ENCODE measurements at regions not wholly inside any gene's neighbourhood (a gene's known extent, or its start where the extent isn't known, plus 50 kb on each side); places are given as distances from the start of the nearest gene placed in this dataset.

DNA sequence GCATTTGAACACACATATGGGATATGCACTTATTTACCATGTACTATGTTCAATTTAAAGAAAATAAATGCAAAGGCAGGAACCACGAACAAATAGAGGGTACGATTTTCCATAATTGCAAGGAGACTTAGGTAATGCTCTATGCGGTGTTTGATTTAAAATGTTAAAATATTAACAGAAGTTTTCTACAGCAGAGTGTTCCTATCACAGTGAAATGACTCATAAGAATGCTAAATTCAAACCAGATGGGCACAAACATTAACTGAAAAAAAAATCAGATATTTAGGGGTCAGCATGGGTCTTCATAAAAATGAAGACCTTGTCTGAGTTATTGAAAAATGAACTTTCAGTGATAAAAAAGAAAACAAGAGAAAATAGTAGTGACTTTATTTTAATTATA is 65.4 kb downstream of the LLPH start:
- TF ChIP-seq, protein P1, sequence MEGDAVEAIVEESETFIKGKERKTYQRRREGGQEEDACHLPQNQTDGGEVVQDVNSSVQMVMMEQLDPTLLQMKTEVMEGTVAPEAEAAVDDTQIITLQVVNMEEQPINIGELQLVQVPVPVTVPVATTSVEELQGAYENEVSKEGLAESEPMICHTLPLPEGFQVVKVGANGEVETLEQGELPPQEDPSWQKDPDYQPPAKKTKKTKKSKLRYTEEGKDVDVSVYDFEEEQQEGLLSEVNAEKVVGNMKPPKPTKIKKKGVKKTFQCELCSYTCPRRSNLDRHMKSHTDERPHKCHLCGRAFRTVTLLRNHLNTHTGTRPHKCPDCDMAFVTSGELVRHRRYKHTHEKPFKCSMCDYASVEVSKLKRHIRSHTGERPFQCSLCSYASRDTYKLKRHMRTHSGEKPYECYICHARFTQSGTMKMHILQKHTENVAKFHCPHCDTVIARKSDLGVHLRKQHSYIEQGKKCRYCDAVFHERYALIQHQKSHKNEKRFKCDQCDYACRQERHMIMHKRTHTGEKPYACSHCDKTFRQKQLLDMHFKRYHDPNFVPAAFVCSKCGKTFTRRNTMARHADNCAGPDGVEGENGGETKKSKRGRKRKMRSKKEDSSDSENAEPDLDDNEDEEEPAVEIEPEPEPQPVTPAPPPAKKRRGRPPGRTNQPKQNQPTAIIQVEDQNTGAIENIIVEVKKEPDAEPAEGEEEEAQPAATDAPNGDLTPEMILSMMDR (IDR thresholded peaks at IDR 0.05) = no peak
- no peak for TF ChIP-seq POLR2A (IDR thresholded peaks at IDR 0.05)
